ENCODE measurements at regions not wholly inside any gene's neighbourhood (a gene's known extent, or its start where the extent isn't known, plus 50 kb on each side); places are given as distances from the start of the nearest gene placed in this dataset.
"Not testable (repeated sequence)": the region's sequence is repeated elsewhere in the genome, so short reads cannot be mapped to it uniquely, and the experiment has no call there.

- DNase-seq; H3K27me3 ChIP-seq; H3K4me1 ChIP-seq; H3K4me3 ChIP-seq; intact Hi-C loops (cut with DNase I); H3K27ac ChIP-seq; H3K9me3 ChIP-seq; H3K36me3 ChIP-seq: not testable (repeated sequence)
- no CpG with 5 or more reads among the region's 17 CpGs for WGBS, 2 donors
These were observed 140.5 kb upstream of the ZNF322 start for GRCh38 chr6:26799903-26800633.

- DNase-seq; H3K27me3 ChIP-seq; H3K27ac ChIP-seq; H3K9me3 ChIP-seq; H3K4me1 ChIP-seq; intact Hi-C loops (cut with DNase I); H3K36me3 ChIP-seq; H3K4me3 ChIP-seq: not testable (repeated sequence)
- no CpG with 5 or more reads among the region's 16 CpGs for WGBS, 2 donors
These were observed 144.2 kb upstream of the ZNF322 start for GRCh38 chr6:26803762-26804161.

- DNase-seq; H3K27me3 ChIP-seq; H3K4me1 ChIP-seq; H3K4me3 ChIP-seq; intact Hi-C loops (cut with DNase I); H3K9me3 ChIP-seq; H3K36me3 ChIP-seq; H3K27ac ChIP-seq: not testable (repeated sequence)
- no CpG with 5 or more reads among the region's 36 CpGs for WGBS, 2 donors
These were observed 152.1 kb upstream of the ZNF322 start for GRCh38 chr6:26811486-26812116.

GRCh38 chr6:26818640-26819225 is 159.2 kb upstream of the ZNF322 start:
- intact Hi-C loops (cut with DNase I); H3K27ac ChIP-seq; H3K36me3 ChIP-seq; DNase-seq; H3K9me3 ChIP-seq; H3K4me1 ChIP-seq; H3K27me3 ChIP-seq; H3K4me3 ChIP-seq: not testable (repeated sequence)
- no CpG with 5 or more reads among the region's 5 CpGs for WGBS, 2 donors

GRCh38 chr6:26827965-26828364 is 168.4 kb upstream of the ZNF322 start:
- H3K9me3 ChIP-seq; H3K4me3 ChIP-seq; intact Hi-C loops (cut with DNase I); H3K4me1 ChIP-seq; H3K36me3 ChIP-seq; H3K27ac ChIP-seq; DNase-seq; H3K27me3 ChIP-seq: not testable (repeated sequence)
- WGBS, 2 donors, result no CpG with 5 or more reads among the region's 4 CpGs

- no CpG with 5 or more reads among the region's 2 CpGs for WGBS, 2 donors
- H3K4me3 ChIP-seq; H3K9me3 ChIP-seq; H3K27ac ChIP-seq; H3K27me3 ChIP-seq; DNase-seq; intact Hi-C loops (cut with DNase I); H3K4me1 ChIP-seq; H3K36me3 ChIP-seq: not testable (repeated sequence)
These were observed 169.9 kb upstream of the ZNF322 start for GRCh38 chr6:26829480-26829879.

GRCh38 chr6:26830992-26831391 is 171.4 kb upstream of the ZNF322 start:
- H3K27me3 ChIP-seq; H3K36me3 ChIP-seq; H3K9me3 ChIP-seq; DNase-seq; H3K27ac ChIP-seq; intact Hi-C loops (cut with DNase I); H3K4me1 ChIP-seq; H3K4me3 ChIP-seq: not testable (repeated sequence)
- 80 to 85% methylated on average over 8 to 9 of the region's 9 CpGs for WGBS, 2 donors

- H3K36me3 ChIP-seq; H3K27ac ChIP-seq; intact Hi-C loops (cut with DNase I); H3K9me3 ChIP-seq; H3K4me1 ChIP-seq; H3K27me3 ChIP-seq; H3K4me3 ChIP-seq; DNase-seq: not testable (repeated sequence)
- 81 to 87% methylated on average over 2 of the region's 5 CpGs for WGBS, 2 donors
These were observed 176.2 kb upstream of the ZNF322 start for GRCh38 chr6:26835707-26836106.

GRCh38 chr6:26836657-26837056 is 177.1 kb upstream of the ZNF322 start:
- H3K4me3 ChIP-seq; H3K36me3 ChIP-seq; DNase-seq; intact Hi-C loops (cut with DNase I); H3K27ac ChIP-seq; H3K9me3 ChIP-seq; H3K27me3 ChIP-seq; H3K4me1 ChIP-seq: not testable (repeated sequence)

GRCh38 chr6:26844823-26845222 is 185.3 kb upstream of the ZNF322 start:
- DNase-seq; H3K9me3 ChIP-seq; H3K27me3 ChIP-seq; H3K4me1 ChIP-seq; H3K27ac ChIP-seq; H3K4me3 ChIP-seq; intact Hi-C loops (cut with DNase I); H3K36me3 ChIP-seq: not testable (repeated sequence)
- 68 to 94% methylated on average over 2 of the region's 2 CpGs for WGBS, 2 donors

- H3K9me3 ChIP-seq; H3K27me3 ChIP-seq; H3K27ac ChIP-seq; intact Hi-C loops (cut with DNase I); H3K4me3 ChIP-seq; H3K36me3 ChIP-seq; DNase-seq; H3K4me1 ChIP-seq: not testable (repeated sequence)
- WGBS, 2 donors, result 0 to 31% methylated on average over 1 of the region's 2 CpGs
These were observed 197.7 kb upstream of the ZNF322 start for GRCh38 chr6:26857289-26857688.

GRCh38 chr6:26859067-26859770 is 199.7 kb upstream of the ZNF322 start:
- 71 to 75% methylated on average over 3 of the region's 5 CpGs for WGBS, 2 donors
- DNase-seq; H3K4me1 ChIP-seq; H3K27ac ChIP-seq; intact Hi-C loops (cut with DNase I); H3K36me3 ChIP-seq; H3K9me3 ChIP-seq; H3K27me3 ChIP-seq; H3K4me3 ChIP-seq: not testable (repeated sequence)

GRCh38 chr6:26859771-26860163 is 200.2 kb upstream of the ZNF322 start:
- DNase-seq; H3K36me3 ChIP-seq; H3K27me3 ChIP-seq; H3K4me1 ChIP-seq; H3K27ac ChIP-seq; H3K9me3 ChIP-seq; intact Hi-C loops (cut with DNase I); H3K4me3 ChIP-seq: not testable (repeated sequence)
- 93 to 94% methylated on average over 2 of the region's 2 CpGs for WGBS, 2 donors

Data from esophagus squamous epithelium (tissue), 5 donors.